ENCODE measurements at regions not wholly inside any gene's neighbourhood (a gene's known extent, or its start where the extent isn't known, plus 50 kb on each side); places are given as distances from the start of the nearest gene placed in this dataset.

- no peak for TF ChIP-seq POLR2A (IDR thresholded peaks at IDR 0.05)
- no peak for TF ChIP-seq EP300 (IDR thresholded peaks at IDR 0.05)
- TF ChIP-seq CTCF (IDR thresholded peaks at IDR 0.05), result no peak
- no peak for TF ChIP-seq POLR2AphosphoS5 (IDR thresholded peaks at IDR 0.05)
Measured at GRCh38 chr6:148693882-148694484, 52.8 kb upstream of the UST start.

Measured in stomach (tissue), 4 donors.